GM18868 (cell line): ENCODE measurements at regions not wholly inside any gene's neighbourhood (a gene's known extent, or its start where the extent isn't known, plus 50 kb on each side); places are given as distances from the start of the nearest gene placed in this dataset.
"Not testable (repeated sequence)": the region's sequence is repeated elsewhere in the genome, so short reads cannot be mapped to it uniquely, and the experiment has no call there.

Experiments
- ATAC-seq: cut with Tn5 transposase; IDR thresholded peaks from one replicate; pipeline ENCODE4 v1.9.1; 2021; ENCODE audit warnings: mild to moderate bottlenecking, moderate library complexity; ENCODE audit not compliant: unreplicated experiment

DNA sequence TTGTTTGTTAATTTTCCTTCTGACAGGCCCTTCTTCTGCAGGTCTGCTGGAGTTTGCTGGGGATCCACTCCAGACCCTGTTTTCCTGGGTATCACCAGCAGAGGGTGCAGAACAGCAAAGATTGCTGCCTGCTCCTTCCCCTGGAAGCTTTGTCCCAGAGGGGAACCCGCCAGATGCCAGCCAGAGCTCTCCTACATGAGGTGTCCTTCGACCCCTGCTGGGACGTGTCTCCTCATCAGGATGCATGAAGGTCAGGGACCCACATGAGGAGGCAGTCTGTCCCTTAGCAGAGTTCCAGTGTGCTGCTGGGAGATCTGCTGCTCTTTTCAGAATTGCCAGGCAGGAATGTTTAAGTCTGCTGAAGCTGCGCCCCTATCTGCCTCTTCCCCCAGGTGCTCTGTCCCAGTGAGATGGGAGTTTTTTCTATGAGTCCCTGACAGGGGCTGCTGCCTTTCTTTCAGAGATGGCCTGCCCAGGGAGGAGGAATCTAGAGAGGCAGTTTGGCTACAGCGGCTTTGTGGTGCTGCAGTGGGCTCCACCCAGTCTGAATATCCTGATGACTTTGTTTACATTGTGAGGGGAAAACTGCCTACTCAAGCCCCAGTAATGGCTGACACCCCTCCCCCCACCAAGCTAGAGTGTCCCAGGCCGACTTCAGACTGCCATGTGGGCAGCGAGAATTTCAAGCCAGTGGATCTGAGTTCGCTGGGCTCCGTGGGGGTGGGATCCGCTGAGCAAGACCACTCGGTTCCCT, 772.0 kb upstream of the FAM174A start:
- ATAC-seq, result no peak

- no peak for ATAC-seq
These were observed 787.8 kb upstream of the FAM174A start for GRCh38 chr5:99747342-99747741.

GRCh38 chr5:99733146-99733545, 802.0 kb upstream of the FAM174A start:
- not testable (repeated sequence) for ATAC-seq

GRCh38 chr5:99730653-99731052, 801.8 kb upstream of the CHD1 start:
- not testable (repeated sequence) for ATAC-seq

DNA sequence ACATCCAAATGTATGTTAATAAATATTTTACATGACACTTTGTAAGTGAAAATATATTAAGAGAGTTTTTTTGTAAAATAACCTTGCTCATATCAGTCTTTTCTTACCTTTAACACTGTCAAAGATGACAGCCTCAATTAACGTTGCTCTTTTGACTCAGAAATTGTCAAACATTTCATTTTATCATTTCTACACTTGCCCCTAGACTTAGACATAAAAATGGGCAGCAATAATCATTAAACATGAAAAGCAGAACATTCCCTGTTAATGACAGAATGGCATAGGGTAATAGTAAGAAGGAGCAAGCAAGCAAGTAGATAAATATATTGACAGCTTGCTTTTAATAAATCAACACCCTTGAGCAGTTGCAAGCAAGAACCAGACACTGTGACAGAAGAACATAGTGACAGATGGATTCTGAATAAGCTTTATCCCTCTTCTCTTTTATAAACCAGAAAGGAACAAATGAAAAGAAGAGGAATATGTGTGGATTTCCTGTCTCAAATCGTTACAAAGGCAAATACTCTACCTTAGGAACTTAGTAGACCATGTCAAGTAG, 796.0 kb upstream of the CHD1 start:
- no peak for ATAC-seq

DNA sequence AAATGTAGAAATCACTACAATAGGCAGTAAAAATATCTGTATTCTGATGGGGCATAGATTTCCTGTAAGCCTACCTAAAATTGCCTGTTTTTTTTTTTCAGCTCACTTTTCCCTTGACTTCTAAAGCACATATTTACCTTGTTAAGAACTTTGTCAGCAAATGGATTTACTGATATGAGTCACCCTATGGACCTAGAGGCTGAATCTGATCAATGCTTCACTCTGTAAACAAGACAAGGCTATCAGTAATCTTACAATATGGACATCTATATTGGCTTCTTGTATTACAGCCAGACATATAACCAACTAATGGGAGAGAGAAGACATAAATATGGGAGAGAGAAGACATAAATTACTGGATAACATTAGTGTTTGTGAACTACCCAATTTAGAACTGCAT, 792.7 kb upstream of the CHD1 start:
- ATAC-seq, result no peak

DNA sequence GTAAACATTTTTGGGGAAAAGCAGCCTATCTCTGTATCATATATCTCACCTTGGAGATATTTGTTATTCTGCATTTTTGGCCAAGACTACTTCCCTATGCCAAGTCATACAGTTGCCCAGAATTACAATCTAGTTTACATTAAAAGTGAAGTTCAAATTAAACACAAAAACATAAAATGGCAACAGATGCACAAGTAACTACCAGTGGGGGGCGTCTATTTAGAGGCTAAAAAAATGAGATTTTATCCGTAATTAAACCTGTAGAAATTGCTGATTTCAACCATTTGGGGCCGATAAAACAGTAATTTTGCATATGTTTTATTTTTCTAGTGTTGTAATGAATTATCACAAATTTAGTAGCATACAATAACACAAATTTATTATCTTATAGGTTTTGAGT, 787.1 kb upstream of the CHD1 start:
- no peak for ATAC-seq

DNA sequence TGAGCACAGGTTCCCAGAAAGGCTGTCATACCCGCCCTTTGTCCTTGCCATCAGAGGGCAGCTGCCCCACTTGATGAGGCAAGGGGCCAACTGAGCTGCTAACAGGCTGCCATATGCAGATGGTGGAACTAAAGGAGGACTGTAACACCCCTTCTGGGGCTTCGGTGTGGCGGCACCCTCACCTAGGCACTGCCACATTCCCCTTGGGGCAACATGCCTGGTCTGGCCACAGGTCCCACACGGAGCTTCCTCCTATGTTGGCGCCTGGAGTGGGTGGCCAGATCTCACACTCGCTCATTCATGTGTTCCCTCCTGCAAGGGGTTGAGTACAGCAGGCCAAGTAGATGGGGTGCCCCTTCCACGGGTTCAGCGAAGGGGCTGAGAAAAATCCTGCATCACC, 777.4 kb upstream of the CHD1 start:
- ATAC-seq, result no peak

DNA sequence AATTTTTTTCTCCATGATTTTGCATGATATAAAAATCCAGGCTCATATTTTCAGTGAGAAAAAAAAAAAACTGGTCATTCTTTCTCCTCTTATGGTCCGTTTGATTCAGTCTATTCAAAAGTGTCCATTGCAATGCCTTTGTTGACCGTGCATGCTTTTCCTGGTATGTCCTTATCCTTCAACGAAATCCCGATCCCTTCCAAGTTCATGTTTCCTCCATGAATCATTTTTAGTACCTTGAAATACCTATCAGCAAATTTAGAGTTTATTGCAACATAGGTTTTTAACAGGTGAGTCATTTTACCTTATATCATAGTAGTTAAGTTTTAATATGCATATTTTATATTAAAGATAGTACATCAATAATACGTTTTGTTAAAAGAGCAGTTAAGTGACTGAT, 773.8 kb upstream of the CHD1 start:
- ATAC-seq, result no peak

- ATAC-seq, result no peak
These were observed 766.1 kb upstream of the CHD1 start for GRCh38 chr5:99694884-99695283.

DNA sequence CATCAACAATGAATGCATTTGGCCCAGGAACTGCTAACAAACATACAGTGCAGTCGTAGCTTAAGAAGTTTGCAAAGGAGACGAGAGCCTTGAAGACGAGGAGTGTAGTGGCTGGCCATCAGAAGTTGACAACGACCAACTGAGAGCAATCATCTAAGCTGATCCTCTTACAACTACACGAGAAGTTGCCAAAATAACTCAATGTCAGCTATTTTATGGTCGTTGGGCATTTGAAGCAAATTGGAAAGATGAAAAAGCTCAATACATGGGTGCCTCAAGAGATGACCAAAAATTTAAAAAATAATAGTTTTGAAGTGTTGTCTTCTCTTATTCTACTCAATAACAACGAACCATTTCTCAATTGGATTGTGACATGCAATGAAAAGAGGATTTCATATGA, 757.7 kb upstream of the CHD1 start:
- ATAC-seq, result no peak

DNA sequence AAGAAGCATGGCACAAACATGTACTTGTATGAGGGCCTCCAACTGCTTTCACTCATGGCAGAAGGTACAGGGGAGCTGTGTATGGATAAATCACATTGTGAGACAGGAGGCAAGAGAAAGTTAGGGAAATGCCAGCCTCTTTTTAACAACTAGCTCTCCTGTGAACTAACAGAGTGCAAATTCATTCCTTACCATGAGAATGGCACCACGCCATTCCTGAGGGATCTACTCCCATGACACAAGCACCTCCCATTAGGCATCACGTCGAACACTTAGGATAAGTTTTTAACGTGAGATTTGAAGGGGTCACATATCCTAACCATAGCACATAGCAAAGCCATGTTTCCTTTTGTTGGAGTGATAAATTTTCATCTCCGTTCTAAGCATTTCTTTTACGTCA, 747.2 kb upstream of the CHD1 start:
- ATAC-seq, result no peak

GRCh38 chr5:99674101-99674500, 745.3 kb upstream of the CHD1 start:
- ATAC-seq, result no peak

DNA sequence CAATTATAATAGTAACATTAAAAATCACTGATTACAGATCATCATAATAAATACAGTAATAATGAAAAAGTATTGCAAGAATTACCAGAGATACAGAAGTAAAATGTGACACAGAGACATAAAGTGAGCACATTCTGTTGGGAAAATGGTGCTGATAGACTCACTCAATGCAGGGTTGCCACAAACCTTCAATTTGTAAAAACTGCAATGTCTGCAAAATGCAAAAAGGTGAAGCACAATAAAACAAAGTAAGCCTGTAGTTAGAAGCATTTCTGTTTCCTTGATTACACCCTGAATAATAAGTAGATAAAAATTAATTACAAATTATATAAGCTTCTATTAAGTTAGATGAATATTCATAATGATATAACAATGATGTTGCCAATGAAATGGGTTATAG, 736.2 kb upstream of the CHD1 start:
- ATAC-seq, result no peak

DNA sequence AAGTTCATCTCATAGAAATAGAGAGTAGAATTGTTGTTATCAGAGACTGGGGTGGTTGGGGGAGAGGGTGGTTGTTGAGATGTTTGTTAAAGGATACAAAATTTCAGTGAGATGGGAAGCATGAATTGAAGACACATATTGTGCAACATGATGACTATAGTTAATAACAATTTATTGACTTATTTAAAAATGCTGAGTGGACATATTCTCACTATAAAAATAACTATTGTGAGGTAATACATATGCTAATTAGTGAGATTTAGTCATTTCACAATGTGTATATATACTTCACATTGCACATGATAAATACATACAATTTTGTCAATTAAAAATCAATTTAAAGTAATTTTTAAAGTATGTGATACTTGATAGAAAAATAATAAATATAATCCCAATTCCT, 722.5 kb upstream of the CHD1 start:
- ATAC-seq, result no peak

GRCh38 chr5:99646011-99646647, 717.3 kb upstream of the CHD1 start:
- no peak for ATAC-seq

DNA sequence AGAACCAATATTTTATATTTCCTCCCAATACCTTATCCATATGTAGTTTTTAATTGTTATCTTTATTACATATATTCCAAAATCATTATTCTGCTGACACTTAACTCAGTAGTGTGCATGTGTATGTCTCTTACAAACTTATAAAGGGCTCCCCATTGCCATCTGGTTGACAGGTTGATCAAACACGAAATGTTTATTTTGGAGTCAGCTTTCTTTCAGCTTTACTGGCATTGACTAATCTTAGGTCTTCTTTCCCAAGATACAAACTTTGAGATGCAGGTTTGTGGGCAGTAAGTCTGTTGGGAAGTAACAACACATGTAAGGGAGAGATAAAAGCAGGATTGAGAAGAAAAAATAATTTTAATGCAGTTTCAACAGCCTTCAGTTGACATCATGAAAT, 716.0 kb upstream of the CHD1 start:
- ATAC-seq, result no peak

DNA sequence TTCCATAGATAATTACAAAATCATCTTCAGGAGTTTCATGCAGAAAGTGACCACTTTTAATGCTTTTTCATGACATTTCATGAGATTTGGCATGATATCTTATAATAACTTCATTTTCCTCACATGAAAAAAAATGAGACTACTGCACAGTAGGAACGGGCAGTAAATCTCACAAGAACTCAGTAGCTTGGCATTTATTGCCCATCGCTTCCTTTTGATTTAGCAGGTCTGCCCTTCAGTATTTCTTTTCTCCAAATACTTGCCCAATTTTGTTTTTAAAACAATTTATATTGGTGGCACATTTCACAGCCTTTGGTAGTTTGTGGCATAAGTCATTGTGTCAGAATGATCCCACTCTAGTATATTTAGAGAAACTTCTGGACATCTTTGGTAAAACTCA, 711.8 kb upstream of the CHD1 start:
- ATAC-seq, result no peak

- ATAC-seq, result no peak
These were observed 711.1 kb upstream of the CHD1 start for GRCh38 chr5:99639905-99640304.

- no peak for ATAC-seq
These were observed 707.9 kb upstream of the CHD1 start for GRCh38 chr5:99636663-99637062.

DNA sequence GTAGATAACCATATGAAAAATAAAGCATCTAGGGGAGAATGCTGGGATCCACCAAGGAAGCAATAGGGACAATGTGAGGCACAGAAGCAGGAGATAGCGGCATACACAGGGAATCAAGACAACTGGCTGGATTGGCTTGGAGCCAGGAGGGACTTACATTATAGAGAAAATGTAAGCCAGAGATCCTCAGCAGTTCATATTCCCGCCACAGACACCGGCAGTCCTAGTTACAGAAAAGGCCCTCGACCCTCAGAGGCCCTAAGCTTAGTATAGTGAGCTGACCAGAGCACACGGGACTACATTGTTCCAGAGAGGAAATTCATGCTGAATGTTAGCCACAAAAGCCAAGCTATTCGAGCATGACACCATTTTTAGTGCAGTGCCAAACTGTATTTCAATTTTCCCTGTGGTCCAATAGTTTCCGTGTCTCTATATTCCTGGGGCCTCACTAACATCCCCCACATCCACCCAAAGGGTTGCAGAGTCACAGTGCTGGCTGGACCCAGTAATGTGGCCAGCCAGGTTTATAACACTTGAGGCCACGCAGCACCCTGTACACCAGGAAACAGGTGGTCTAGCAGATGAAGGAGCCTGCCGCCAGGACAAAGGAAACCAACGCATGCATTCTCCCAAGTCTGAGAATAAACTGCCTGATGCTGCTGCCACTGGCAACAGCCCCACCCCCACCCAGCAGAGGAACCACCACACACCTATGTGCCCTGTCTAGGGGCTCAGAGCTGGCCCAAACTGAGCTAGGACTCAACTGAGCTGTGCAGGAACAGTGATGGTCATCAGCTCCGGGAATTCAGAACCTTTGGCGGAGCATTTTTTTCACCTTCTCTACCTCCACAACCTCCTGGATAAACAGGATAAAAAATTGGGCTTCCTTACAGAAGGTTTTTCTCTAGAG, 693.2 kb upstream of the CHD1 start:
- ATAC-seq, result no peak
